PFSK-1 (cell line): ENCODE measurements at regions not wholly inside any gene's neighbourhood (a gene's known extent, or its start where the extent isn't known, plus 50 kb on each side); places are given as distances from the start of the nearest gene placed in this dataset.

Source experiments
- FOXP2 ChIP-seq: optimal IDR thresholded peaks from 2 replicates; pipeline ENCODE3; 2011; ENCODE audit warnings: borderline replicate concordance, control low read depth, inconsistent platforms; ENCODE audit not compliant: insufficient read depth; ENCODE audit errors: extremely low read length, extremely low read depth
- POLR2AphosphoS5 ChIP-seq: IDR thresholded peaks from 2 replicates; pipeline ENCODE4 v1.6.1; 2012; ENCODE audit warnings: low read depth, mild to moderate bottlenecking, control low read depth, low read length, moderate library complexity
- REST ChIP-seq, 2 experiments: IDR thresholded peaks; 2 replicates each; pipeline versions ENCODE4 v1.6.1 to v1.8.0; 2011 to 2012; ENCODE audit warnings: low read depth in 2 of 2, low read length in 2 of 2, control low read depth in 1 of 2, inconsistent platforms in 1 of 2, mild to moderate bottlenecking in 1 of 2, moderate library complexity in 1 of 2; ENCODE audit not compliant: insufficient read depth in 1 of 2
- SIN3A ChIP-seq: IDR thresholded peaks from 2 replicates; pipeline ENCODE4 v1.6.1; 2012; ENCODE audit warnings: mild to moderate bottlenecking, low read length, moderate library complexity, borderline replicate concordance; ENCODE audit not compliant: insufficient read depth
- TAF1 ChIP-seq: IDR thresholded peaks from 2 replicates; pipeline ENCODE4 v1.6.1; 2012; ENCODE audit warnings: low read length, control low read depth, borderline replicate concordance; ENCODE audit not compliant: insufficient read depth

- no peak for TF ChIP-seq POLR2AphosphoS5
- no peak for TF ChIP-seq TAF1
- TF ChIP-seq FOXP2: no peak
- no peak for TF ChIP-seq SIN3A
- TF ChIP-seq REST (IDR thresholded peaks at IDR 0.05; ENCODE audit: insufficient read depth in 1 of 2, low read depth in 2 of 2, low read length in 2 of 2): no peak
These were observed 269.7 kb downstream of the ABHD5 start for GRCh38 chr3:43960448-43960840.
